Astrocyte (in vitro differentiated cells and primary cell): ENCODE measurements at regions not wholly inside any gene's neighbourhood (a gene's known extent, or its start where the extent isn't known, plus 50 kb on each side); places are given as distances from the start of the nearest gene placed in this dataset.

Experiments
- EZH2 ChIP-seq: IDR thresholded peaks from 2 replicates; pipeline ENCODE4 v1.6.1; 2012; ENCODE audit warnings: mild to moderate bottlenecking, low read length, inconsistent platforms; ENCODE audit not compliant: insufficient read depth
- TF ChIP-seq, protein P1 (sequence below): IDR thresholded peaks from 2 replicates; pipeline ENCODE4 v1.5.1; 2011; ENCODE audit warnings: low read depth, mild to moderate bottlenecking, inconsistent platforms, low read length, moderate library complexity; ENCODE audit not compliant: insufficient read depth

GRCh38 chr2:66885775-66886383 is 451.0 kb downstream of the MEIS1 start:
- TF ChIP-seq, protein P1, sequence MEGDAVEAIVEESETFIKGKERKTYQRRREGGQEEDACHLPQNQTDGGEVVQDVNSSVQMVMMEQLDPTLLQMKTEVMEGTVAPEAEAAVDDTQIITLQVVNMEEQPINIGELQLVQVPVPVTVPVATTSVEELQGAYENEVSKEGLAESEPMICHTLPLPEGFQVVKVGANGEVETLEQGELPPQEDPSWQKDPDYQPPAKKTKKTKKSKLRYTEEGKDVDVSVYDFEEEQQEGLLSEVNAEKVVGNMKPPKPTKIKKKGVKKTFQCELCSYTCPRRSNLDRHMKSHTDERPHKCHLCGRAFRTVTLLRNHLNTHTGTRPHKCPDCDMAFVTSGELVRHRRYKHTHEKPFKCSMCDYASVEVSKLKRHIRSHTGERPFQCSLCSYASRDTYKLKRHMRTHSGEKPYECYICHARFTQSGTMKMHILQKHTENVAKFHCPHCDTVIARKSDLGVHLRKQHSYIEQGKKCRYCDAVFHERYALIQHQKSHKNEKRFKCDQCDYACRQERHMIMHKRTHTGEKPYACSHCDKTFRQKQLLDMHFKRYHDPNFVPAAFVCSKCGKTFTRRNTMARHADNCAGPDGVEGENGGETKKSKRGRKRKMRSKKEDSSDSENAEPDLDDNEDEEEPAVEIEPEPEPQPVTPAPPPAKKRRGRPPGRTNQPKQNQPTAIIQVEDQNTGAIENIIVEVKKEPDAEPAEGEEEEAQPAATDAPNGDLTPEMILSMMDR, result no peak
- TF ChIP-seq EZH2, result no peak
